DOHH2 (cell line): ENCODE measurements at regions not wholly inside any gene's neighbourhood (a gene's known extent, or its start where the extent isn't known, plus 50 kb on each side); places are given as distances from the start of the nearest gene placed in this dataset.

ENCODE experiments used
- H3F3A ChIP-seq: fragments of 200-600 bp; sonication (generic), shearing (Covaris generic); 2 replicates; pipeline ENCODE4 v1.6.0; 2016; ENCODE audit warnings: antibody characterized with exemption, mild to moderate bottlenecking; ENCODE audit not compliant: control insufficient read depth, insufficient read depth
- H3K27ac ChIP-seq: fragments of 200-600 bp; sonication (generic); 2 replicates; pipeline ENCODE4 v1.5.1; 2014; ENCODE audit warnings: low read depth, mild to moderate bottlenecking, low read length, moderate library complexity
- H3K27me3 ChIP-seq: fragments of 200-600 bp; sonication (generic); 2 replicates; pipeline ENCODE4 v1.6.1; 2014; ENCODE audit warnings: mild to moderate bottlenecking, low read length, mixed read lengths; ENCODE audit not compliant: control insufficient read depth
- H3K36me3 ChIP-seq: fragments of 200-600 bp; sonication (generic); 2 replicates; pipeline ENCODE4 v1.6.1; 2014; ENCODE audit warnings: mild to moderate bottlenecking, low read length, moderate library complexity, mixed read lengths; ENCODE audit not compliant: control insufficient read depth
- H3K4me1 ChIP-seq: fragments of 200-600 bp; sonication (generic); 2 replicates; pipeline ENCODE4 v1.6.1; 2014; ENCODE audit warnings: mild to moderate bottlenecking, low read length, mixed read lengths; ENCODE audit not compliant: control insufficient read depth
- H3K4me2 ChIP-seq: fragments of 200-600 bp; sonication (generic); 2 replicates; pipeline ENCODE4 v1.6.0; 2014; ENCODE audit warnings: mild to moderate bottlenecking, low read length, moderate library complexity
- H3K4me3 ChIP-seq: fragments of 200-600 bp; sonication (generic); 2 replicates; pipeline ENCODE4 v1.5.1; 2014; ENCODE audit warnings: mild to moderate bottlenecking, low read length, mixed read lengths
- H3K79me2 ChIP-seq: fragments of 200-600 bp; sonication (generic); 2 replicates; pipeline ENCODE4 v1.6.1; 2014; ENCODE audit warnings: mild to moderate bottlenecking, low read length, mixed read lengths; ENCODE audit not compliant: control insufficient read depth
- H3K9me2 ChIP-seq: fragments of 200-600 bp; sonication (generic); replicated peaks from 2 replicates; pipeline ENCODE4 v1.6.1; 2014; ENCODE audit warnings: mild to moderate bottlenecking, low read length, mixed read lengths; ENCODE audit not compliant: control insufficient read depth
- H3K9me3 ChIP-seq: fragments of 200-600 bp; sonication (generic); 2 replicates; pipeline ENCODE4 v1.6.1; 2014; ENCODE audit warnings: antibody characterized with exemption, low read length, mixed read lengths; ENCODE audit not compliant: control insufficient read depth, insufficient read depth
- H4K20me1 ChIP-seq: fragments of 200-600 bp; sonication (generic); 2 replicates; pipeline ENCODE4 v1.6.0; 2014; ENCODE audit warnings: low read depth, mild to moderate bottlenecking, antibody characterized with exemption, low read length, moderate library complexity; ENCODE audit not compliant: control insufficient read depth, insufficient read depth
- EZH2phosphoT487 ChIP-seq: fragments of 200-600 bp; sonication (generic); IDR thresholded peaks from 2 replicates; pipeline ENCODE4 v1.6.1; 2017; ENCODE audit warnings: borderline replicate concordance, mild to moderate bottlenecking, antibody characterized with exemption, low read length, moderate library complexity, mixed read lengths
- TF ChIP-seq, protein P1 (sequence below): fragments of 200-600 bp; sonication (generic); IDR thresholded peaks from one replicate; pipeline ENCODE4 v1.5.1; 2014; ENCODE audit warnings: antibody characterized with exemption, mild to moderate bottlenecking, low read depth, low read length; ENCODE audit not compliant: poor library complexity, severe bottlenecking

DNA sequence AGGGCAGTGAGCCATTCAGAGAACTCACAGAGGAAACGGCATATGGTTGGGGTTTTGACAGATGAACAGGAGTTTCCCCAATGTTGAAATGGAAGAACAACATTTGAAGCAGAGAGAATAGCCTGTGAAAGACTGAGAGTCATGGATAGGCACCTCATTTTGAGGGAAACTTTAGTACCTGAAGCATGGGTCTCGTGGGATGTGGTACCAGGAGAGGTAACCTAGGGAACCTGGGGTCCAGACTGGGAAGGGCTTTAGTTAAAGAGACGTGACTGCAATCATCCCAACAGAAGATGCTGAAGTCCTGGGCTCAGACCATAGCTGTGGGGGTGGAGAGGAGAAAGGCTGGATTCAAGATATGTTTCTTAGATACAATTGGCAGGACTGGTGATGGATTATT lies 137.8 kb upstream of the CCL2 start:
- Histone ChIP-seq H4K20me1 (no peaks in the 10 kb centered on the region), H3K4me3 (no peak overlapping the region), H3K9me3 (no peaks in the 10 kb centered on the region)

DNA sequence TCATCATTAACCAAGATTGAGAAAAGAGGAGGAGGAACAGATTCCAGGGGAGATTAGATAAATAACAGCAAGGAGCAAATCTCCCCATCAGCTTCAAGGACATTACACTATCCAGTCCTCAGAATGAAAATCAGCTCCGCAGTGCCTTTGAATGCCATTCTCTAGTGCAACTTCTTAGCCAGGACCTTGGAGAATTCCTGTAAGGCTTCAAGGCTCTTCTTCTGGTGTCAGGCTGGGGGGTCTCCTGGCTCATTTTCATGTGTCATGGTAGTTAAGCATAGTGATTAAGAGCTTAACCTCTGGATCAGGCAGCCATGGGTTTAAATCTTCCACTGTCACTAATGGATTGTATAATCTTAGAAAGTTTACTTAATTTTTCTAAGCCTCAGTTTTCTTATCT lies 137.3 kb upstream of the CCL2 start:
- no peaks in the 10 kb centered on the region for H3K4me1 ChIP-seq
- H4K20me1 ChIP-seq, result no peaks in the 10 kb centered on the region
- TF ChIP-seq EZH2phosphoT487, result no peak
- TF ChIP-seq, protein P1, sequence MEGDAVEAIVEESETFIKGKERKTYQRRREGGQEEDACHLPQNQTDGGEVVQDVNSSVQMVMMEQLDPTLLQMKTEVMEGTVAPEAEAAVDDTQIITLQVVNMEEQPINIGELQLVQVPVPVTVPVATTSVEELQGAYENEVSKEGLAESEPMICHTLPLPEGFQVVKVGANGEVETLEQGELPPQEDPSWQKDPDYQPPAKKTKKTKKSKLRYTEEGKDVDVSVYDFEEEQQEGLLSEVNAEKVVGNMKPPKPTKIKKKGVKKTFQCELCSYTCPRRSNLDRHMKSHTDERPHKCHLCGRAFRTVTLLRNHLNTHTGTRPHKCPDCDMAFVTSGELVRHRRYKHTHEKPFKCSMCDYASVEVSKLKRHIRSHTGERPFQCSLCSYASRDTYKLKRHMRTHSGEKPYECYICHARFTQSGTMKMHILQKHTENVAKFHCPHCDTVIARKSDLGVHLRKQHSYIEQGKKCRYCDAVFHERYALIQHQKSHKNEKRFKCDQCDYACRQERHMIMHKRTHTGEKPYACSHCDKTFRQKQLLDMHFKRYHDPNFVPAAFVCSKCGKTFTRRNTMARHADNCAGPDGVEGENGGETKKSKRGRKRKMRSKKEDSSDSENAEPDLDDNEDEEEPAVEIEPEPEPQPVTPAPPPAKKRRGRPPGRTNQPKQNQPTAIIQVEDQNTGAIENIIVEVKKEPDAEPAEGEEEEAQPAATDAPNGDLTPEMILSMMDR, result no peak
- H3K4me2 ChIP-seq, result no peak overlapping the region
- no peaks in the 10 kb centered on the region for H3K9me2 ChIP-seq
- no peak overlapping the region for H3K27ac ChIP-seq
- H3K36me3 ChIP-seq, result no peaks in the 10 kb centered on the region
- H3K9me3 ChIP-seq, result no peaks in the 10 kb centered on the region
- H3K79me2 ChIP-seq, result no peaks in the 10 kb centered on the region
- H3K4me3 ChIP-seq, result no peak overlapping the region
- no peaks in the 10 kb centered on the region for H3K27me3 ChIP-seq
- no peaks in the 10 kb centered on the region for H3F3A ChIP-seq

More for the DNA sequence above, 137.8 kb upstream of the CCL2 start:
- no peaks in the 10 kb centered on the region for H3F3A ChIP-seq
- no peaks in the 10 kb centered on the region for H3K79me2 ChIP-seq
- no peaks in the 10 kb centered on the region for H3K36me3 ChIP-seq
- no peak for TF ChIP-seq EZH2phosphoT487
- TF ChIP-seq, protein P1, result no peak
- H3K4me1 ChIP-seq, result no peaks in the 10 kb centered on the region
- no peak overlapping the region for H3K4me2 ChIP-seq
- H3K27me3 ChIP-seq, result no peaks in the 10 kb centered on the region
- no peak overlapping the region for H3K27ac ChIP-seq
- H3K9me2 ChIP-seq, result no peaks in the 10 kb centered on the region

DNA sequence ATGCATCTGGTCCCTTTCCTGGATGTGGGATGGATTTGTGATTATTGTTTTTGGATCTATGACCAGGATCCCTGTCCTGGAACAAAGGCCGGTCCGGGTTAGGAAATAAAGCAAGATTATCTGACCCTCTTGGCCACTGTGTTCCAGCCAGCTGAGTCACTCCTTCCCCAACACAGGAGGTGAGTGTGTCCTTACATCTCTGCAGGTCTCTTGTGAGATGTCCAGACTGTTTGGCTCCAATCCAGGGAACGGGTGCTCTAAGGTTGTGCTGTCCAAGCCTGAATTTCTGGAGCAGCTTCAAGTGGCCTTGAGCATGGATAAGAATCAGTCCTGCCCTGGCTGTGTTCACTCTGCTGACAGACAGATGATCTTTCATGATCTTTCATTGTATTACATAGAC lies 136.5 kb upstream of the CCL2 start:
- no peak overlapping the region for H3K4me2 ChIP-seq
- TF ChIP-seq EZH2phosphoT487, result no peak
- TF ChIP-seq, protein P1, result no peak
- H3K27ac ChIP-seq, result no peak overlapping the region
- H3F3A ChIP-seq, result no peaks in the 10 kb centered on the region
- H3K27me3 ChIP-seq, result no peaks in the 10 kb centered on the region
- no peaks in the 10 kb centered on the region for H4K20me1 ChIP-seq
- no peaks in the 10 kb centered on the region for H3K36me3 ChIP-seq
- no peaks in the 10 kb centered on the region for H3K4me1 ChIP-seq
- H3K79me2 ChIP-seq, result no peaks in the 10 kb centered on the region
- no peak overlapping the region for H3K4me3 ChIP-seq
- H3K9me3 ChIP-seq, result no peaks in the 10 kb centered on the region
- H3K9me2 ChIP-seq, result no peaks in the 10 kb centered on the region

DNA sequence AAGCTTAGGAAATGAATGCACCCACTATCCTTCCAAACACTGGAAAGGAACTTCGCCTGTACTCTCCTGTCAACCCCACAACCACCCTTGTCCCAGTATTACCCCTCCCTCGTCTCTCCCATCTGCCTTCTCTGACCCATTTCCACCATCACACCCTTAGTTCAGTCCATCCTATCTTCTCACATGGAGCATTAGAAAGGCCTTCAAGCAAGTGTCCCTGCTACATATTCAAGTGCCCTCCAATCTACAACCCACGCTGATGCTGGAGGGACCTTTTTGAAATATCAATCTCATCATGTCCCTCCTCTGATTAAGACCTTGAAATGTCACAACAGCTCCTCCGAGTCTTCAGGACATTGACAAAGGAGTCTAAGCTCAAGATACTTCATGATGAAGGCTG lies 133.8 kb upstream of the CCL2 start:
- Histone ChIP-seq H3K9me2 (no peaks in the 10 kb centered on the region), H3K4me1 (no peaks in the 10 kb centered on the region), H3K4me2 (no peak overlapping the region), H3K79me2 (no peaks in the 10 kb centered on the region), H3K27me3 (no peaks in the 10 kb centered on the region), H3K36me3 (no peaks in the 10 kb centered on the region), H3F3A (no peaks in the 10 kb centered on the region), H3K4me3 (no peak overlapping the region), H3K27ac (no peak overlapping the region), H4K20me1 (no peaks in the 10 kb centered on the region), H3K9me3 (no peaks in the 10 kb centered on the region)
- no peak for TF ChIP-seq EZH2phosphoT487
- TF ChIP-seq, protein P1, result no peak
